IPS-18c (cell line): ENCODE measurements at regions not wholly inside any gene's neighbourhood (a gene's known extent, or its start where the extent isn't known, plus 50 kb on each side); places are given as distances from the start of the nearest gene placed in this dataset.

ENCODE experiments used
- H3K4me3 ChIP-seq: 2 replicates; pipeline ENCODE4 v1.7.0; 2013; ENCODE audit warnings: low read depth, mild to moderate bottlenecking, low read length, moderate library complexity; ENCODE audit not compliant: insufficient read depth
- H3K9me3 ChIP-seq: one replicate; pipeline ENCODE4 v1.6.1; 2013; ENCODE audit warnings: mild to moderate bottlenecking, low read length, moderate library complexity; ENCODE audit not compliant: control insufficient read depth, insufficient read depth

- no peak overlapping the region for H3K4me3 ChIP-seq
These were observed 341.7 kb upstream of the CHORDC1 start for GRCh38 chr11:90564531-90564930.

DNA sequence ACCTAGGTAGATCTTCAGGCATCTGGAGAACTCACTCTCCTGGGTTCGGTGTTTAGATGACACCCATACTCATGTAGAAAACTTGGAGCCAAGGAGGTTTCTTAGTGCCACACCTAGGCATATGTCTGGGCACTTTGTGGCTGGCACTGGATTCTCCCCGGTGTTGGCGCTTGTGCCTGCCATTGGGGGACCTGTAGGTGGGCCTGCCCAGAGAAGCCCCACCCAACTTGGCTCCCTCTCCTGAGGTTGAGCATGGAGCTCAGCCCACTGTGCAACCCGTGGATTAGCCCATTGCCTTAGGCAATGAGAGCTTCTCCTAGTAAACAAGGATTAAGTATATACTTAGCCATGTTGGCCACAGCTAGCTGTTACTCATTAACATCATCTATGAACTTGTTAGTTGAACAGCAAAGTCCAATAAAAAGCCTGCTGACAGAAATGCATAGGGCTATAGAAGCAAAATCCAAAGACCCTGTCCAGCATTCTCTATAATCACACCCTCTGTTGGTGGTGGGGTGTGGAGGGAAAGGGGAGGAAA is 335.5 kb upstream of the CHORDC1 start:
- H3K4me3 ChIP-seq, result no peak overlapping the region
- H3K9me3 ChIP-seq, result no peaks in the 10 kb centered on the region

More at GRCh38 chr11:90564531-90564930, 341.7 kb upstream of the CHORDC1 start:
- H3K9me3 ChIP-seq, result no peaks in the 10 kb centered on the region

GRCh38 chr11:90556606-90557005 is 333.8 kb upstream of the CHORDC1 start:
- no peak overlapping the region for H3K4me3 ChIP-seq
- H3K9me3 ChIP-seq, result no peaks in the 10 kb centered on the region

- Histone ChIP-seq H3K9me3 (no peaks in the 10 kb centered on the region), H3K4me3 (no peak overlapping the region)
These were observed 333.2 kb upstream of the CHORDC1 start for GRCh38 chr11:90556026-90556425.

DNA sequence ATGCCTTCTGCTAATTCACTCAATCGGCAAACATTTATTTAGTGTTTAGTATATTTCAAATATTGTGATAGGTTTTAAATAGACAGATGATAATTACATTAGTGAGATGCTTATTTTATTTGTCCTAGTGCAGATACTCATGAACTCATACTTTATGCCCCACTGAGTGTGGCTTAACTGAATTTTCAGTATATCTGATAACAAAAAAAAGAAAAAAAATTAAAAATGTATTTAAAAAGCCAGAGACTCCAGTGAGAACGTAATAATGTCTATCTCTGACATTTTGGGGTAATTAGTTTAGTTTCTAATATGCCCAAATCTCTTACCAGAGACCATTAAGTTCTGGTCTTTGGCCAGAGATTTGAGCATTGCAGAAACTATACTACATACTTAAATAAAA is 332.6 kb upstream of the CHORDC1 start:
- Histone ChIP-seq H3K4me3 (no peak overlapping the region), H3K9me3 (no peaks in the 10 kb centered on the region)

- Histone ChIP-seq H3K4me3 (no peak overlapping the region), H3K9me3 (no peaks in the 10 kb centered on the region)
These were observed 319.2 kb upstream of the CHORDC1 start for GRCh38 chr11:90542092-90542491.

DNA sequence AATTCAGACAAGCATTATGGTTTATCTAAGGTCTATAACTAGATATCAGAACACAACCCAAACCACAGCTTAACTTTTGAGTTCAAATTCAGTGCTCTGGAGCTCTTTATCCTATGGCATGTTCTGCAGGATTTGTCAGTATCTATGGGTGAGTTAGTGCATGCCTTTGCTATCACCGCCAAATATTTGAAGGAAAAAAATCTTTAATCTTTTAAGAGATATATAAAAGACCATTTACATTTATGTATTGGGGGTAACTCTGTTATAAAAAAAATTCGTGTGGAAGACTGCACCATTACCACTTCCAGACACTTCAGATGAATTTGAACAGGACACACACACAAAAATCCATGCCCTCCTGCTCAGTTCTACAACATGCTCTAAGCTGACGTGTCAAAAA is 313.5 kb upstream of the CHORDC1 start:
- H3K4me3 ChIP-seq, result no peak overlapping the region
- H3K9me3 ChIP-seq, result no peaks in the 10 kb centered on the region

- Histone ChIP-seq H3K4me3 (no peak overlapping the region), H3K9me3 (no peaks in the 10 kb centered on the region)
These were observed 309.3 kb upstream of the CHORDC1 start for GRCh38 chr11:90532125-90532524.

GRCh38 chr11:90531001-90531400 is 308.2 kb upstream of the CHORDC1 start:
- no peaks in the 10 kb centered on the region for H3K9me3 ChIP-seq

GRCh38 chr11:90525962-90526361 is 303.1 kb upstream of the CHORDC1 start:
- H3K9me3 ChIP-seq, result no peaks in the 10 kb centered on the region
- no peak overlapping the region for H3K4me3 ChIP-seq

More at GRCh38 chr11:90531001-90531400, 308.2 kb upstream of the CHORDC1 start:
- H3K4me3 ChIP-seq, result no peak overlapping the region

DNA sequence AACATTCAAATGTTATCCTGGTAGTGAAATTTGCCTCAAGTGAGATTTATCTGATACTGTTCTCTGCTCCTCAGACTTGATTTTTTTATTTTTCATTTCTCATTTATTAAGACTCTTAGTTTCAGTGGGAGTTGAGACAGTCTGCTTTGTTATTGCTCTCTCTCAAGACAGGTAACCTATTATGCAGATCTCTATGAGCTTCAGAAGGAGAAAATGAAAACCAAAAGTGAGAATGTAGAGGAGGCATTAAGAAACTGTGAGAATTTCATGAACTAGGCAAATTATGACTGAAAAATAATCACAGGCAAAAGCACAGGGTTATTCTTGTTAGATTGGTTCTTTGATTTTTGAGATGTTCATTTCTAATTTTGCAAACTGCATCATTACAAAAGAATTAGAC is 290.0 kb upstream of the CHORDC1 start:
- no peaks in the 10 kb centered on the region for H3K9me3 ChIP-seq
- no peak overlapping the region for H3K4me3 ChIP-seq

- Histone ChIP-seq H3K4me3 (no peak overlapping the region), H3K9me3 (no peaks in the 10 kb centered on the region)
These were observed 288.0 kb upstream of the CHORDC1 start for GRCh38 chr11:90510839-90511238.

DNA sequence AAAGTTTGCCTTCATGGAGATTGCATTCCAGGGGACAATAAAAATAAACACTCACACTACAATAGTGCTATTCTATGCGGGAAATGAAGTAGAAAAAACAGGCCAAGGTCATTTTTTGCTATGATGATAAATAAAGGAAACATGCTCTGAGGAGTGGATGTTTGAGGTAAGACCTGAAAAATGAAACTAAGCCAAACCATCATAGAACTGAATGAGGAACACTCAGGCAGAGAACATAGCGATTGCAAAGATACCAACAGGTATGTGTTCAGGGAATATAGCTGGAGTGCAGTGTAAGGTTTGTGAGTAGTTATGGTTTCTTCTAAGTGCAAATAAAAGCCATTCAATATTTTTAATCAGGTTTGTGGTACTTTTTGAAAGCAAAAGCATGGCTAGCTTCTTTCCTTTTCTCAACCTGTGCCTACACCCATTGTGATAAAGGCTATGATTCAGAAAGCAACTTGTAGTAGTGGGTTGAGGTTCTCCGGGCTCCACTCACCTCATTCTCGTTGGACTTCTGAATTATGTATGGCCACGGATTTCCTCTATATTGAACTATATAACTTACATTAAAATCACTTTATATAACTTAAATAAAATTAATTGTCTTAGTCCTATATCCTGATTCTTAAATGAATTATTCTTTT is 278.2 kb upstream of the CHORDC1 start:
- Histone ChIP-seq H3K9me3 (no peaks in the 10 kb centered on the region), H3K4me3 (no peak overlapping the region)

DNA sequence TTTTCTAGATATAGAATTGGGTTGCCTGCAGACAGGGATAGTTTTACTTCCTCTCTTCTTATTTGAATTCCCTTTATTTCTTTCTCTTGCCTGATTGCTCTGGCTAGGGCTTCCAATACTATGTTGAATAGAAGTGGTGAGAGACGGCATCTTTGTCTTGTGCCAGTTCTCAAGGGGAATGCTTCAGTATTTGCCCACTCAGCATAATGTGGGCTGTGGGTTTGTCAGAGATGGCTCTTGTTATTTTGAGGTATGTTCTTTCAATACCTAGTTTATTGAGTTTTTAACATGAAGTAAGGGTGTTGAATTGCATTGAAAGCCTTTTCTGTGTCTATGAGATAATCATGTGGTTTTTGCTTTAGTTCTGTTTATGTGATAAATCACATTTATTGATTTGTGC is 273.9 kb upstream of the CHORDC1 start:
- Histone ChIP-seq H3K9me3 (no peaks in the 10 kb centered on the region), H3K4me3 (no peak overlapping the region)

DNA sequence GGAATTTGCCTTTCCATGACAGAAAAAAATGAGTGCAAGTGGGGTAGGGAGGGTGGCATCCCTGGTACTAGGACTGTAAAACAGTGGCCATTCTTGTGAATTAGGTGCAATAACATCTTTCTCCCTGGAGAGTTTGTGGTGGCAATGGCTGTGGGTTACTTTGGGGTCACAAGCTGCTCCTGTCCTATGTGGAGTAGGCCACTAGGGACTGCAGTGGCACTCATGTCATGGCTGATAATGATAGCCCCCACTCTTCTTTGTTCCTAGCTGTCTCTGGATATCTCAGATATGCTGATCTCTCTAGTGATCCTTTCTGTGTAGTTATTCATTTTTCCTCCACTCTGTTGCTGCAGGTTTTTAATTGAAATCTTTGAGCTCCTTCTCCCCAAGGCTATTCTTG is 270.5 kb upstream of the CHORDC1 start:
- H3K9me3 ChIP-seq, result no peaks in the 10 kb centered on the region
- H3K4me3 ChIP-seq, result no peak overlapping the region

DNA sequence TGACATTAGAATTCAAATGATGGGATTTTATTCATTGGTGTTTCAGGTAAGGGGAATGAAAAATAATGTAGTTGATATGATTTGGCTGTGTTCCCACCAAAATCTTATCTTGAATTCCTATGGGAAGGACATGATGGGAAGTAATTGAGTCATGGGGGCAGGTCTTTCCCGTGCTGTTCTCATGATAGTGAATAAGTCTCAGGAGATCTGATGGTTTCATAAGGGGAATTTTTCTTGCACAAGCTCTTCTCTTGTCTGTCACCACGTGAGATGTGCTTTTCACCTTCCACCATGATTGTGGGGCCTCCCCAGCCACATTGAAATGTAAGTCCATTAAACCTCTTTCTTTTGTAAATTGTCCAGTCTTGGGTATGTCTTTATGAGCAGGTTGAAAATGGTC is 268.6 kb upstream of the CHORDC1 start:
- no peak overlapping the region for H3K4me3 ChIP-seq
- H3K9me3 ChIP-seq, result no peaks in the 10 kb centered on the region

GRCh38 chr11:90476442-90477007 is 253.7 kb upstream of the CHORDC1 start:
- no peak overlapping the region for H3K4me3 ChIP-seq
- H3K9me3 ChIP-seq, result no peaks in the 10 kb centered on the region

DNA sequence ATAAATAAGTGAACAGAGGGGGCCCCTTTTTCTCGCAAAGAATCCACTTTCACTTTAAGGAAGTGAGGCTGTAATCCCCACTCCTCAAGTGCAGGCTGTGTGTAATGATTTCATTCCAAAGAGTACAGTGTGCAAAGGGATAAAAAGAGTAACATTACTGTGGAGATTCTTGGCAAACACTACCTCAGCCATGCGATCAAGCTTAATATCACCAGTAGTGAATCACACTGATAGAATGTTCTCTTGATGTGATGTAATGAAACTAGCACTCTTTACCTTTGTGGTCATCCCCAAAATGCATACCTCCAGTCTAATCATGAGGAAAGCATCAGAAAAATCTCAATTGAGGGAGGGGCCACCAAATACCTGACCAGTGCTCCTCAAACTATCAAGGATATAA is 246.1 kb upstream of the CHORDC1 start:
- H3K9me3 ChIP-seq, result no peaks in the 10 kb centered on the region
- H3K4me3 ChIP-seq, result no peak overlapping the region

DNA sequence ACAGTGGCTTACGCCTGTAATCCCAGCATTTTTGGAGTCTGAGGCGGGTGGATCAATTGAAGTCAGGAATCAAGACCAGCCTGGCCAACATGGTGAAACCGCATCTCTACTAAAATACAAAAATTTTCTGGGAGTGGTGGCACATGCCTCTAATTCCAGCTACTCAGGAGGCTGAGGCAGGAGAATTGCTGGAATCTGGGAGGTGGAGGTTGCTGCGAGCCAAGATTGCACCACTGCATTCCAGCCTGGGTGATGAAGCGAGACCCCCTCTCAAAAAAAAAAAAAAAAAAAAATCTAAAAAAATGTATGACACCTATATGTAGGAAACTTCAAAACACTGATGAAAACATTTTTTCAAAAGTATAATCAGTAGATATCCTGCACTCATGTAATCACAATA is 242.7 kb upstream of the CHORDC1 start:
- no peaks in the 10 kb centered on the region for H3K9me3 ChIP-seq
- no peak overlapping the region for H3K4me3 ChIP-seq
